CD14-positive monocyte (primary cell): ENCODE measurements at regions not wholly inside any gene's neighbourhood (a gene's known extent, or its start where the extent isn't known, plus 50 kb on each side); places are given as distances from the start of the nearest gene placed in this dataset.

Experiments used
- DNase-seq, 3 donors: peaks; one replicate each; pipeline ENCODE4 v3.0.0-alpha.2; 2011 to 2022
- H2AFZ ChIP-seq: 2 replicates; pipeline ENCODE4 v1.6.0; 2012; ENCODE audit warnings: mild to moderate bottlenecking, low read depth, low read length, inconsistent platforms; ENCODE audit not compliant: insufficient read depth, poor library complexity, severe bottlenecking
- H3K27ac ChIP-seq, 2 donors: 1 replicate in 1 of 2; 2 replicates in 1 of 2; pipeline ENCODE4 v1.5.1; 2012 to 2013; ENCODE audit warnings: low read length in 2 of 2, control low read depth in 1 of 2, inconsistent platforms in 1 of 2, low read depth in 1 of 2, mild to moderate bottlenecking in 1 of 2
- H3K27me3 ChIP-seq, 2 donors: one replicate each; pipeline versions ENCODE4 v1.6.0 to v1.6.1; 2011 to 2013; ENCODE audit warnings: low read length in 2 of 2; ENCODE audit not compliant: control insufficient read depth in 2 of 2, insufficient read depth in 2 of 2
- H3K36me3 ChIP-seq, 2 donors: replicated peaks in 1 of 2; 1 replicate in 1 of 2; 2 replicates in 1 of 2; pipeline versions ENCODE4 v1.5.1 to v1.6.1; 2012 to 2013; ENCODE audit warnings: low read length in 2 of 2, control low read depth in 1 of 2, inconsistent platforms in 1 of 2, mild to moderate bottlenecking in 1 of 2; ENCODE audit not compliant: insufficient read depth in 2 of 2, control insufficient read depth in 1 of 2
- H3K4me1 ChIP-seq, 2 donors: 1 replicate in 1 of 2; 2 replicates in 1 of 2; pipeline versions ENCODE4 v1.5.1 to v1.6.1; 2012 to 2013; ENCODE audit warnings: low read length in 2 of 2, control low read depth in 1 of 2, inconsistent platforms in 1 of 2, mild to moderate bottlenecking in 1 of 2, moderate library complexity in 1 of 2; ENCODE audit not compliant: insufficient read depth in 2 of 2, control insufficient read depth in 1 of 2
- H3K4me2 ChIP-seq: replicated peaks from 2 replicates; pipeline ENCODE3; 2012; ENCODE audit warnings: low read length, moderate library complexity, mild to moderate bottlenecking; ENCODE audit not compliant: poor library complexity, severe bottlenecking; ENCODE audit errors: extremely low read depth
- H3K4me3 ChIP-seq, 3 experiments: fragments of 200-600 bp in 1 of 3; sonication (generic) in 1 of 3; replicated peaks in 1 of 3; 1 replicate in 2 of 3; 2 replicates in 1 of 3; pipeline ENCODE4 v1.5.1; 2011 to 2013; ENCODE audit warnings: low read length in 3 of 3, mild to moderate bottlenecking in 3 of 3, control low read depth in 2 of 3, low read depth in 2 of 3, inconsistent platforms in 1 of 3, moderate library complexity in 1 of 3
- H3K79me2 ChIP-seq: 2 replicates; pipeline ENCODE4 v1.6.0; 2012; ENCODE audit warnings: mild to moderate bottlenecking, control low read depth, inconsistent platforms, low read length, moderate library complexity; ENCODE audit not compliant: insufficient read depth
- H3K9ac ChIP-seq: 2 replicates; pipeline ENCODE4 v1.6.0; 2017; ENCODE audit warnings: low read length, mild to moderate bottlenecking; ENCODE audit not compliant: insufficient read depth, poor library complexity, severe bottlenecking
- H3K9me3 ChIP-seq, 2 donors: replicated peaks in 1 of 2; 1 replicate in 1 of 2; 2 replicates in 1 of 2; pipeline versions ENCODE4 v1.5.1 to v1.6.1; 2012 to 2013; ENCODE audit warnings: low read length in 2 of 2, control low read depth in 1 of 2; ENCODE audit not compliant: control insufficient read depth in 1 of 2, insufficient read depth in 1 of 2
- H4K20me1 ChIP-seq: 2 replicates; pipeline ENCODE4 v1.6.0; 2012; ENCODE audit warnings: mild to moderate bottlenecking, low read length, control low read depth, moderate library complexity; ENCODE audit not compliant: insufficient read depth
- H3K27ac Mint-ChIP-seq, 7 donors: one replicate each; pipeline ENCODE4 v1.8.0; 2020; ENCODE audit warnings: mild to moderate bottlenecking in 7 of 7, mixed read lengths in 7 of 7, moderate library complexity in 6 of 7, inconsistent platforms in 2 of 7
- H3K27me3 Mint-ChIP-seq, 3 donors: one replicate each; pipeline ENCODE4 v1.8.0; 2021 to 2022; ENCODE audit warnings: low read depth in 3 of 3, mild to moderate bottlenecking in 3 of 3, mixed read lengths in 3 of 3, moderate library complexity in 3 of 3, inconsistent platforms in 1 of 3
- H3K36me3 Mint-ChIP-seq, 2 donors: one replicate each; pipeline ENCODE4 v1.8.0; 2020; ENCODE audit warnings: mixed read lengths in 2 of 2, inconsistent platforms in 1 of 2, mild to moderate bottlenecking in 1 of 2
- H3K4me1 Mint-ChIP-seq: one replicate; pipeline ENCODE4 v1.8.0; 2020; ENCODE audit warnings: mild to moderate bottlenecking, mixed read lengths
- H3K4me3 Mint-ChIP-seq, 2 donors: one replicate each; pipeline ENCODE4 v1.8.0; 2020; ENCODE audit warnings: mild to moderate bottlenecking in 2 of 2, mixed read lengths in 2 of 2, moderate library complexity in 1 of 2
- H3K9me3 Mint-ChIP-seq, 7 donors: one replicate each; pipeline ENCODE4 v1.8.0; 2020 to 2022; ENCODE audit warnings: mixed read lengths in 7 of 7, mild to moderate bottlenecking in 6 of 7, moderate library complexity in 6 of 7, inconsistent platforms in 2 of 7
- CTCF ChIP-seq: fragments of 200-600 bp; IDR thresholded peaks from one replicate; pipeline ENCODE4 v1.8.0; 2022; ENCODE audit warnings: antibody characterized with exemption, mild to moderate bottlenecking
- WGBS: methylation state at CpG from one replicate; pipeline ENCODE4 v1.1.5; 2013; ENCODE audit warnings: missing lambda C conversion rate; ENCODE audit not compliant: insufficient coverage; 5-methylcytosine and 5-hydroxymethylcytosine counted together
- intact Hi-C, 2 donors: fragments of 100-400 bp; cut with micrococcal nuclease; formaldehyde crosslinking; loops; one replicate each; pipeline versions ENCODE4 v1.15.0 to v1.15.1; 2023

GRCh38 chrX:39848900-39849299, 248.9 kb downstream of the BCOR start:
- Histone ChIP-seq H3K27ac (no peak overlapping the region), H3K4me3 (no peak overlapping the region), H3K4me2 (no peak overlapping the region), H3K79me2 (no peaks in the 10 kb centered on the region), H4K20me1 (no peaks in the 10 kb centered on the region), H2AFZ (no peak overlapping the region), H3K9me3 (no peaks in the 10 kb centered on the region), H3K36me3 (no peaks in the 10 kb centered on the region), H3K9ac (no peak overlapping the region), H3K4me1 (peaks cover 22 to 25% of the 10 kb centered on the region in 2 donors), H3K27me3 (no peaks in the 10 kb centered on the region)
- no peak for TF ChIP-seq CTCF
- Mint-ChIP-seq H3K36me3 (no peaks in the 10 kb centered on the region), H3K4me1 (peaks cover 30% of the 10 kb centered on the region), H3K27me3 (peaks cover 0 to 4% (median 0%) of the 10 kb centered on the region in 3 donors), H3K9me3 (peaks cover 0 to 2% (median 0%) of the 10 kb centered on the region in 7 donors), H3K4me3 (no peak overlapping the region), H3K27ac (no peak overlapping the region)
- DNase-seq: no peak
- intact Hi-C loops: no loop called here
- 100% methylated on average over 2 of the region's 7 CpGs for WGBS

GRCh38 chrX:39850209-39850608, 247.5 kb downstream of the BCOR start:
- Histone ChIP-seq H2AFZ (no peak overlapping the region), H3K27ac (no peak overlapping the region), H4K20me1 (no peaks in the 10 kb centered on the region), H3K36me3 (no peaks in the 10 kb centered on the region), H3K9ac (no peak overlapping the region), H3K27me3 (no peaks in the 10 kb centered on the region), H3K4me1 (peaks cover 35 to 38% of the 10 kb centered on the region in 2 donors), H3K4me2 (no peak overlapping the region), H3K79me2 (no peaks in the 10 kb centered on the region), H3K9me3 (no peaks in the 10 kb centered on the region), H3K4me3 (no peak overlapping the region)
- peaks cover 0 to 2% (median 0%) of the 10 kb centered on the region in 7 donors for H3K9me3 Mint-ChIP-seq
- no peak for TF ChIP-seq CTCF
- DNase-seq: no peak
- H3K36me3 Mint-ChIP-seq: no peaks in the 10 kb centered on the region
- H3K27ac Mint-ChIP-seq: no peak overlapping the region
- peaks cover 0 to 12% (median 0%) of the 10 kb centered on the region in 3 donors for H3K27me3 Mint-ChIP-seq
- intact Hi-C loops: no loop called here
- peaks cover 42% of the 10 kb centered on the region for H3K4me1 Mint-ChIP-seq
- no peak overlapping the region for H3K4me3 Mint-ChIP-seq
- WGBS: 20% methylated on average over 1 of the region's 4 CpGs
